ENCODE measurements at regions not wholly inside any gene's neighbourhood (a gene's known extent, or its start where the extent isn't known, plus 50 kb on each side); places are given as distances from the start of the nearest gene placed in this dataset.

DNA sequence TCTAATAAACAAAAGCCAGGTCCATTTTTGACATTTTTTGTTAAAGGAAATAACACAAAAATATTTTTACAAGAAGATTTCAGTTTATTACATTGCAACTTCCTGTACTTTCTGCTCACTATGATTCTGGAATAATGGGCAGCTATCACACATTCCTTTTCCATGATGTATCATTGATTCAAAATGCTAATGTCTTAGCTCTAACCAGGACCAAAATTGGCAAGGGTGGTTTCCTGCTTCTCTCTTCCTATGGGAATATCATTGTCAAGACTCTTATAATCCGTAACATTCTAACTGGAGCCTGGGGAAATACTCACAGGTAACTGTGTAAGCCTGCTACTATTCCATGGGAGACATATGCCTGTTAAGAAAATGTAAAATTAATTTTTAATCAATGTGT lies 218.6 kb downstream of the DCAF12L2 start:
- BruUV-seq (replicated peaks): no TSS peak
- Mint-ChIP-seq H3K9me3 (ENCODE audit: low read depth, unreplicated experiment) (peaks cover 9% of the 10 kb centered on the region), H3K4me1 (ENCODE audit: low read depth, unreplicated experiment) (no peaks in the 10 kb centered on the region), H3K27ac (ENCODE audit: unreplicated experiment) (no peak overlapping the region), H3K27me3 (ENCODE audit: unreplicated experiment) (no peaks in the 10 kb centered on the region), H3K4me3 (ENCODE audit: low read depth, unreplicated experiment) (no peak overlapping the region), H3K36me3 (ENCODE audit: insufficient read depth, unreplicated experiment) (no peaks in the 10 kb centered on the region)
- CTCF ChIA-PET: no interaction called here
- intact Hi-C loops (cut with micrococcal nuclease; ENCODE audit: unreplicated experiment): no loop called here
- no peak for TF ChIP-seq CTCF (IDR thresholded peaks at IDR 0.05; ENCODE audit: unreplicated experiment)
- no peak for DNase-seq

DNA sequence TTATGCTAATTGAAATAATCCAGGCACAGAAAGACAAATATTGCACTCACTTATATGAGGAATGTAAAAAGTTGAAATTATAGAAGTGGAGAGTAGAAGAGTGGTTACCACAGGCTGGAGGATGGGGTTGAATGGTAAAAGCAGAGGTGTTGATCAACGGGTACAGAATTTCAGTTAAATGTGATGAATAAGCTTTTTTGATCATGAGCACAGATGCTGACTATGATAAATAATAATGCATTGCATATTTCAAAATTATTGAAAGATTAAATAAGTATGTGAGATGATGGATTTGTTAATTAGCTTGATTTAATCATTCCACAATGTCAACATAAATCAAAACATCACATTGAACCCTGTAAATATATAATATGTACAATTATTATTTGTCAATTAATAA lies 213.1 kb downstream of the DCAF12L2 start:
- H3K27me3 Mint-ChIP-seq (ENCODE audit: unreplicated experiment): no peaks in the 10 kb centered on the region
- CTCF ChIA-PET: no interaction called here
- no peak overlapping the region for H3K27ac Mint-ChIP-seq (ENCODE audit: unreplicated experiment)
- H3K4me3 Mint-ChIP-seq (ENCODE audit: low read depth, unreplicated experiment): no peak overlapping the region
- no peak for TF ChIP-seq CTCF (IDR thresholded peaks at IDR 0.05; ENCODE audit: unreplicated experiment)
- intact Hi-C loops (cut with micrococcal nuclease; ENCODE audit: unreplicated experiment): no loop called here
- no peak for DNase-seq
- H3K36me3 Mint-ChIP-seq (ENCODE audit: insufficient read depth, unreplicated experiment): no peaks in the 10 kb centered on the region
- no peaks in the 10 kb centered on the region for H3K4me1 Mint-ChIP-seq (ENCODE audit: low read depth, unreplicated experiment)
- H3K9me3 Mint-ChIP-seq (ENCODE audit: low read depth, unreplicated experiment): peaks cover 11% of the 10 kb centered on the region
- BruUV-seq (replicated peaks): no TSS peak

DNA sequence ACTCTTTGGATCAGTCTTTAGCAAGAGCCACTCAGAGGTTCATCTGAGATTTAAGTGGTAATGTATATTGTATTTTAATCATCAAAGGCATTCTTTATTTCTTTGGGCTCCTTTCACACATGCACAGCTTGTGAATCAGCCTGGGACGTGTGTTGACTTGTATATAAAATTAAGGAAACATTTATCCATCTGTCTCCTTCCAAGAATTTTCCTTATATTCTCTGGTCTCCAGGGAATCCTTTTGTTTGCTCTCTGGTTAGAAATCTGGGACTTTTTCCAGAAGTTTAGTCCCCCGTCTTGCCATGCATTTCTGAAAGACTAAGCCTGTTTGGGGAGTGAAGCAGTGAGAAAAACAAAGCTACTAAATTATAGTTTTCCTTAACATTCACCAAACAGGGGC lies 212.3 kb downstream of the DCAF12L2 start:
- H3K36me3 Mint-ChIP-seq (ENCODE audit: insufficient read depth, unreplicated experiment): no peaks in the 10 kb centered on the region
- no peak overlapping the region for H3K27ac Mint-ChIP-seq (ENCODE audit: unreplicated experiment)
- intact Hi-C loops (cut with micrococcal nuclease; ENCODE audit: unreplicated experiment): no loop called here
- no peaks in the 10 kb centered on the region for H3K4me1 Mint-ChIP-seq (ENCODE audit: low read depth, unreplicated experiment)
- BruUV-seq (replicated peaks): no TSS peak
- no peak overlapping the region for H3K4me3 Mint-ChIP-seq (ENCODE audit: low read depth, unreplicated experiment)
- no peaks in the 10 kb centered on the region for H3K27me3 Mint-ChIP-seq (ENCODE audit: unreplicated experiment)
- no peak for TF ChIP-seq CTCF (IDR thresholded peaks at IDR 0.05; ENCODE audit: unreplicated experiment)
- peaks cover 11% of the 10 kb centered on the region for H3K9me3 Mint-ChIP-seq (ENCODE audit: low read depth, unreplicated experiment)
- CTCF ChIA-PET: no interaction called here
- no peak for DNase-seq

DNA sequence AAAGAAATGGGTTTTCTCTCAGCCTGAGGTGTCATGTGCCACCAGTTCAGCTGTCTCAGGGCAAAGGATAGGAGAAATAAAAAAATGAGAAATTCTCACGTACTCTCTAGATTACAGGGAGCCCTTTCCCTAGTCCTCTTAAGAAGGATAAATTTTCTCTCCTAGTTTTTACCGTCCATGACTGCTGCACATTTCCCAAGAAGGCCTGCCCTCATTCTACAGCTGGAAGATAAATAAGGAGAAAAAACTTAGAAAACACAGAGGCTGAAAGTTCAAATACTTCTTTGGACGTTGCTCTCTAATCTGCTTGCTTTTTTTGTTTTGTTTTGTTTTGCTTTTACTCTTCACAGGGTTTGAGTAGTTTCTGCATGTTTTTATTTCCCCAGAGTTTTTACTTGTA lies 211.9 kb downstream of the DCAF12L2 start:
- BruUV-seq (replicated peaks): no TSS peak
- H3K27ac Mint-ChIP-seq (ENCODE audit: unreplicated experiment): no peak overlapping the region
- intact Hi-C loops (cut with micrococcal nuclease; ENCODE audit: unreplicated experiment): no loop called here
- H3K4me1 Mint-ChIP-seq (ENCODE audit: low read depth, unreplicated experiment): no peaks in the 10 kb centered on the region
- TF ChIP-seq CTCF (IDR thresholded peaks at IDR 0.05; ENCODE audit: unreplicated experiment): no peak
- H3K36me3 Mint-ChIP-seq (ENCODE audit: insufficient read depth, unreplicated experiment): no peaks in the 10 kb centered on the region
- CTCF ChIA-PET: no interaction called here
- H3K9me3 Mint-ChIP-seq (ENCODE audit: low read depth, unreplicated experiment): peaks cover 11% of the 10 kb centered on the region
- DNase-seq: no peak
- no peak overlapping the region for H3K4me3 Mint-ChIP-seq (ENCODE audit: low read depth, unreplicated experiment)
- no peaks in the 10 kb centered on the region for H3K27me3 Mint-ChIP-seq (ENCODE audit: unreplicated experiment)

- intact Hi-C loops (cut with micrococcal nuclease; ENCODE audit: unreplicated experiment): no loop called here
- TF ChIP-seq CTCF (IDR thresholded peaks at IDR 0.05; ENCODE audit: unreplicated experiment): no peak
- H3K27ac Mint-ChIP-seq (ENCODE audit: unreplicated experiment): no peak overlapping the region
- H3K4me1 Mint-ChIP-seq (ENCODE audit: low read depth, unreplicated experiment): no peaks in the 10 kb centered on the region
- no peaks in the 10 kb centered on the region for H3K36me3 Mint-ChIP-seq (ENCODE audit: insufficient read depth, unreplicated experiment)
- H3K27me3 Mint-ChIP-seq (ENCODE audit: unreplicated experiment): no peaks in the 10 kb centered on the region
- BruUV-seq (replicated peaks): no TSS peak
- CTCF ChIA-PET: no interaction called here
- DNase-seq: no peak
- H3K4me3 Mint-ChIP-seq (ENCODE audit: low read depth, unreplicated experiment): no peak overlapping the region
- H3K9me3 Mint-ChIP-seq (ENCODE audit: low read depth, unreplicated experiment): peaks cover 9% of the 10 kb centered on the region
Measured at GRCh38 chrX:125977851-125978250, 188.2 kb downstream of the DCAF12L2 start.
